Hematopoietic multipotent progenitor cell treated with erythropoietin and hydrocortisone succinate and interleukin-3 and kit ligand, for 8 days (in vitro differentiated cells): ENCODE measurements at regions not wholly inside any gene's neighbourhood (a gene's known extent, or its start where the extent isn't known, plus 50 kb on each side); places are given as distances from the start of the nearest gene placed in this dataset.

Source experiments
- DNase-seq: peaks from one replicate; pipeline ENCODE4 v3.0.0-alpha.2; 2015

DNA sequence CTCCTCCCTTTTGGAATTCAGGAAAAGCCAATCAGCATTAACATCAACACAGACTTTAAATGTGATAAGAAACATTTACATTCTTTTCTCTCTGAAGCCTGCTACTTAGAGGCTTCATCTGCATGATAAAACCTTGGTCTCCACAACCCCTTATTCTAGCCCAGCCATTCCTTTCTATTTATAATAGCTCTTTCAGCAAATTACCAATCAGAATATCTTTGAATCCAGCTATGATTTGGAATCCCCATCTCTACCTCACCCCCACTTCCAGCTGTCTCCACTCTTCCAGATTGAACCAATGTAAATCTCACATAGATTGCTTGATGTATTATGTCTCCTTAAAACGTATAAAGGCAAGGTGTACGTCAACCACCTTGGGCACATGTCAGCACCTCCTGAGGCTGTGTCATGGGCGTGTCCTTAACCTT, 139.7 kb downstream of the TUSC7 start:
- no peak for DNase-seq

DNA sequence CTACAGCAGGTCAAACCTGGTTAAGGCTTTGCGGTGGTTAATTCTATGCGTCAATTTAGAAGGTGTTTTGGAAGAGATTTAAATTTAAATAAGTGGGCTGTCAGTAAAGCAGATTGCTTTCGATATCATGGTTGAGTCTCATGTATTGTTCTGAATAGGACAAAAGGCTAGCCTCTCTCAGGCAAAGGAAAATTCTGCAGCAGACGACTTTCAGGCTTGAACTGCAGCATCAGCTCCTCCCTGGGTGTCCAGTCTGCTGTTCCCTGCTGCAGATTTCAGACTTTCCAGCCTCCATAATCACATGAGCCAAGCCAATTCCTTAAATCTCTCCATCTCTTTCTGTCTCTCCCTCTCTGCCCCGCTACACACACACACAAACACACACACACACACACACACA, 143.2 kb downstream of the TUSC7 start:
- DNase-seq = no peak

DNA sequence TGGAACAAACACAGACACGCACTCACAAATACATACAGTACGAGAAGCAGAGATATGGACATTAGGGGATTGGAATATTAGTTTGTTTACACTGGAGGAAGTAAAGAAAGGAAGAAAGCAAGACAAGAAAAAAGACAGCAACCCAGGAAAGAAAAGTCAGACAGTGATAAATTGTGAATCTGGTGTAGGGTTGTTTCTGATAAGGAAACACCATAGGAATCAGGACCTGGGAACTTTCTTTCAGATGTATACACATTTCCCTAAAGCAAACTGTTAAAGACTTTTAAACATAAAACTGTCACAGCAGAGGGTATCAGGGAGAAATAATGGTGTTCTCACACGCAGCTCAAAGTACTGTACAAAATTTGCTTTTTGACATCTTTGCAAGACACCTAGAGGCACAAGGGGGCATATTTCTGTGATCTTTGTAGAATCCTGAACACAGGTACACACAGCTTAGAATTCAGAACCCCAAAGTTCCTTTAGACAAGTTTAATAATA, 153.7 kb downstream of the TUSC7 start:
- no peak for DNase-seq

DNA sequence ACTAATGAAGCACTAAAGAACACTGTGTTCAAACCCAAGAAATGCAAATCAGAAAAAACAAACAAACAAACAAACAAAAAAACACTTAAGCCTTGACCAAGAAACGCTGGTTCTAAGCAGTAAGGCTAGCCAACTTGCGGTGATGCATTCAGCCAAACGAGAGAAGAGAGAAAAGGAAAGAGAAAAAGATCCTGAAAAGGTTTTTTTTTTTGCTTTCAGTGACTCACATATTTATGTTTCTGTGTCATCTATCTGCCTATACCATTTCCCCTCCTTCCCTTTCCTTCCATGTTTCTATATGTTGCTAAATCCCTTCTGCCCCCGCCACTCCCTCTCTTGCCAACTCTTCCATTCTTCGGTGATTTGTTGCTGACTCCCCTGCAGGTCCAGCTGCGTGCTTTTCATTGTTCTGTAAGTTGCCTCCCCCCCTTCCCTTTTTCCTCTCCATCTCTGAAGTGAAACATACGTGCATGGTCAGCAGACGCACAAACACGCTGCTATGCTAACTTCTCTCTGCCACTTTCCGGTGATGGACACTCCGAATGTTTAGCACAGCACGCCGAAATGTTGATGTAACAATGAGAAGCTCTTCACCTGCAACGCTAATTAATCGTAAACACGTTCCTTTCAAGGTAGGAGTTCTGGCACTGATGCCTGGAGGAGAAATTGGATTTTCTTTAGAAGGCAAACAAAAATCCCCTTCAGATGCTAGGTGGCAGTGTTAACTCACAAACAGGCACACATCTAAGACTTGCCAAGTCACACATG, 154.4 kb downstream of the TUSC7 start:
- DNase-seq = no peak

DNA sequence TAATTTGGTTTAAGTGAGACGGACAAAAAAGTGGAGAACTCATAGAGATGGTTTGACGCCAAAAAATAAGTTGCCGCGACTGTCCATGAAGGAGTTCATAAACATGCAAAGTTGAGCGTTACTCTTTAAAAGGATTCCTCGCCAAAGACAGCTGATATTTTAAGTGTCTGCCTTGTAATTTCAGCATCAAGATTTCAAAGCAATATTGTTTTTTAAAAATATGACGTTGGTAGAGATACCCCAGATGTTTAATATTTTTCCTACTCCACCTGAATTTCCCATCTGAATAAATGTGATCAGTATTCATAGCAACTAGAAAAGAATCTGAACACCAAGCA, 155.0 kb downstream of the TUSC7 start:
- DNase-seq = no peak

DNA sequence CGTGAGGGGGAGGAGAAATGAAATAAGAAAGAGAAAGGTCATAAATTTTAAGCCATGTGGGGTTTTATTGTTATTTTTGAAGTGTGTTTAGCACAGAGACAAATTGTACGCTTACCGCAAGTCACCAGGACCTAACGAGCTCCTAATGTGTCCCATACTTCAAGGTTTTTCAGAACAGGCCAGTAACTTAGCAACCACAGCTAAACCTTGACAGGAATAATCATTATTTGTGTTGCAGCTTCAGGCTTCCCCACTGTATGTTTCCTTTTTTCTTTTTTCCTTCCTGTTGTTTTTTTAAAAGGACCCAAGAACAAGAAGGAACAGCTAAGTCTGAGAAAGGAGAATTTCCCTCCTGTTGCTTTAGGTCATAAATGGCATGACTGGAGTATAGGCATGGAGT, 160.8 kb downstream of the TUSC7 start:
- no peak for DNase-seq

DNA sequence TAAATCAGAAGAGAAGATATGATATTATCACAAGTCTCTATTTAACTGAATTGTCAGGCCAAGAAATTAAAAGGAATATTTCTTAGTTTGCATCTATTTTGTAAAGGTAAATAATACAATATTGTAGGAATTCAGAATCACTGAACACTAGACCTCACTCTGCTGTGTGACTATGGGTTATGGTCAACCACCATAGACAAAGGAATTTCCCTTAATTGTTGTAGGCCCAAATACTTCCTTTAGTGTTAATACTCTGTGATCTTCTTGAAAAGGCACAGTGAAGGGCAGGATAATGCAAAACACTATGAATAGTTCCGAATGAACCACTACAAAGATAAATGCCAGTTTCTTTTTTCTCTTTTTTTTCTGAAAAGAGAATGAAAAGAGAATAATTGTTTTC, 162.3 kb downstream of the TUSC7 start:
- DNase-seq = no peak

DNA sequence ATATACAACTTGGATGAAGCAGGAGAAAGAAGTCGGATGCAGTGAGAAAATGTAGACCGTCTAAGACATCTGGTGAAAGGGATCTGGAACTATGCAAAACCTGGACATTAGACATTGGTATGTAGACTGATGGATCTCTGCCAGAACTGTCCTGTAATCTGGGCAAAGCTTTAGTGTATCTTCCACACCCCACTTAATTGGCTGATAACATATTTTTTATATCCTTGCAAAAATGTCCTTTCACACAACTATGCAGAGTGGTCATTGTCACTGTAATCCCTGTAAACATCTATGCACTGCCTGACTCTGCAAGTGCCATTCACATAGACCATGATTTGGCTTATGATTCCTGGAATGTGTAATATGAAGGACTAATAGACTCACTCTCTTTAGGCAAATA, 163.1 kb downstream of the TUSC7 start:
- no peak for DNase-seq

DNA sequence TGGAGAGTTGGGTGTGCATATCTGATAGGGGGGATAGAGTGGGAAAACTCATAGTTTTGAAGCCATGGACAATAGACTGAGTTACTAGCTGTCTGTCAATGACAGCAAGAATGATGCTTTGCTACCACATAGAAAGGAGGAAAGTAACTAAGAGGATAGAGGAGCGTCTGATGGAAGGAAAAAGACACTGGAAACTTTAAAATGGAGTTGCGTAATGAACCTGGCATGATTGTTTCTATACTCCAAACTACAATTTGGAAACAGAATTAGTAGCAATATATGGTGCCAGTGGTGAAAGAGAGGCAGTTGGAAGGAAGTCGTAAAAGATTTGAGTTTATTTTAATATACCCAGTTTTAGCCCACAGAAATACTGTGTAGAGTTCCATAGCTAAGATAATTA, 163.6 kb downstream of the TUSC7 start:
- DNase-seq = no peak

DNA sequence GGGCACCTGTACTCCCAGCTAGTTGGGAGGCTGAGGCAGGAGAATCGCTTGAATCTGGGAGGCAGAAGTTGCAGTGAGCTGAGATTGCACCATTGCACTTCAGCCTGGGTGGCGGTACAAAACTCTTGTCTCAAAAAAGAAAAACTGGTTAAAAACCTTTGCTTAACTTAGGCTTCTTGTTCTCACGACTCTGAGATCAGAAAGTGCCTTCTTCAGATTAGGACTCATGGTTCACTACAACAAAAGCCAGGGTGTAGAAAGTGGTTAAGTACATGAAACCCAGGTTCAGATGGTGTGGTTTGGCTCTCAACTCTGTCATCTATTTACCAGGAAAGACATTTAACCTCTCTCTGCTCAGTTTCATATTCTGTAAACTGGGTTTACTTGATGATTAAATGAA, 168.4 kb downstream of the TUSC7 start:
- DNase-seq = no peak

DNA sequence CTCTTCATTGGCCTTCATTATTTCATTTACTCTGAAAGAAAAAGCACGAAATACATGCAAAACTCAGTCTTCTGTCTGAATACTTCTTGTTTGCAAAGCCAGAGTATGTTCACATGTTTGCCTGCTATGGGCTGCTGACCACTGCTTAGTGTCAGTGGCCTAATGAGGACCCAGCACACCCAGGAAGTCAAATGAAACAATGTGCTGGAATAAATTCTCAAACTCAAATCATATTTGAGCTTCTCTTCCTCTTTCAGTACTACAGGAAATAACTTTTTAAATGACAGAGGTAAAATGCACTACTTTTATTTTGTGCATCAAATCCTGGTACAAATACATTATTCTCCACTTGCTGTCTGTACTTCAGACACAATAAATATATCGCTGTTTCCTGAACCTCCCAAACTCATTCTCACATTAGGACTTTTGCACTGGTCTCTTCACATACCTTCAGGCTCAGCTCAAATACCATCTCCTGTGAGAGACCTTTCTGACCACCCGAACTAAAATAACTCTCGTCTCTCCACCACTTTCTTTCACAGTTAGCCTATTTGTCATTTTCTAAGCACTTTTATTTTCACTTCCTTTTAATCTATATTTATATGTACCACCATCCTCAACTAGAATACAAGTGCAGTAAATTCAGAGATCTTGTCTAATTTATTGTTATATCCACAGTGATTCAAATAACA, 176.8 kb downstream of the TUSC7 start:
- DNase-seq = no peak

DNA sequence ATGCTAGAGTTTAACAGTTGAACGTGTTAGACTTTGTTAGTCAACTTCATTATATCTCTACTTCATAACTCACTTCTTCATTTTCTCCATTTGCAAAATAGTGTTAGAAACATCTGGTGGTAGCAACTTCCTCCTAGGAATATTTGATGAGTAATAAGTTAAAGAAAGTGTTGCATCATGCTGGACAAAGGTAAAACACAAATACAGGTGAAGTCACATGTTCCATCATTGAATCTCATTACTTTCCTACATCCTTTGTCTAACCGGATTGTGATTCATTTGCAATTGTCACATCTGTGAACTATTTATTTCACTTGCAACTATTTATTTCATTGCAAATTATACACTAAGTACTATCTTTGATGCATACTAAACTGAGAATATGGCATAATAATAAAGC, 186.5 kb downstream of the TUSC7 start:
- no peak for DNase-seq

DNA sequence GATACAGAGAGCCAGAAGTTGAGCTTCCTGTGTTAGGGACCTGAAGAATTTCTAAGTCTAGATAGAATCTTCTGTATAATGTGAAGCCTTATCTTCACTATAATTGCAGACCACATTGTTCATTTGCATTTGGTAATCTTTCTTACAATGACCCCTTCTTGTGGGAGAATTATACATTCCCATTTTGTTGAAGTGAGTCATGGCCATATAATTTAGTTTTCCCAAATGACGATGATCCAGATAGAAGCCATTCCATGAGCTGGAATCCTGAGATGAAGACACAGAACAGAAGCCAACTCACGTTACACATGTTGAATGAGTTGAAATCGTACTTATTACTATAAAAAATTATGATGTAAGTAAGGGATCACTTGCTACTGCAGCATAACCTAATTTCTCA, 187.8 kb downstream of the TUSC7 start:
- DNase-seq = no peak

DNA sequence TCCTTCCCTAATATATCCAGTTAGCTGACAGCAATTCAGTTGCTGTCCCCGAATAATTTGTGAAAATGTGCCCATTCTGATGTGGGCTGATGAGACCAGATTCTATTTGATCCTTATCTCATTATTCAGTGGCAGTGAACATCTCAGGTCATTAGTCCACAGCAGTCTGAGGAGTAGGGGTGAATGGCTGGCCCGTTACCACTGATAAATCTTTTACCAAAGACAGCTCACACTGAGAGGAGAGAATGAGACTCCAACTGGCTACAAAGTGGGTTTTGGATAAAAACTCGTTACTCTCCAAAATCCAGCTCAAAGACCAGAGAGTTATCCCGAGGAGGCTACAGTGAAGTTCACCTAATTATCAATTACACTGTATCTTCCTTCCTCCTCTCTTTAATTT, 189.7 kb downstream of the TUSC7 start:
- DNase-seq = no peak

DNA sequence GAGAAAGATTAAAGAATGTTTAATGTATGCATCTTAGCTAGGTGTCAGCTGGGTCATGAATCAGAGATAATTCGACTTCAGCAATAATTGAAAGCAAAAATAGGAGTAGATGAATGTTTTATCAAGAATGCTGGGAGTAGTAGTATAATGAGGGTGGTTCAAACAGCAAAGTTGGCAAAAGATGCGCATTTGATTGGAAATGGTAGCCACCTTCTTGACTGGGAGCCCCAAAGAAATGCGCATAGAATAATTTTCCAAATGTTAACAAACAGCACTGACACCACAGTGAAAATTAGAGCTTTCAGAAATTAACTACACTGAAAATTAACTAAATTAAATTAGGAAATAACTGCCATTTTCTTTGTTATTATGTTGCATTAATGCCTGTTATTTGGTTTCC, 195.8 kb downstream of the TUSC7 start:
- no peak for DNase-seq

DNA sequence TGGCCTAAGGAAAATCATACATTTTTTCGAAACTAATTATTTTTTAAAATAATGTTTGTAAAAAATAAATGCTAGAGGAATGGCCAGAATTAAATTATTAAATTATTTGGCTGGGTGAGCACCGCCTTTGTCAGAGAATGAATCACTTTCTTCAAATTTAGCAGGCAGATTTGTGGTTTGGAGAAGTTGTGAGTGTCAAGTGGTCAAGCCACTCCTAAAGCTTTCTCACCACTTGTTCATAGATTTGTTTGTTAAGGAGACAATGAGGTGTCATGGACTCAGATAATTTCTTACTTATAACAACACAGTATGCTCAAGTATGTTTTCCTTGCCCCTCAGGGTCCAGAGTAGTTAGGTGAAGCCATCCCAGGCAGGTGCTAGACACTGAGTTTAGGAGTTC, 196.2 kb downstream of the TUSC7 start:
- no peak for DNase-seq

DNA sequence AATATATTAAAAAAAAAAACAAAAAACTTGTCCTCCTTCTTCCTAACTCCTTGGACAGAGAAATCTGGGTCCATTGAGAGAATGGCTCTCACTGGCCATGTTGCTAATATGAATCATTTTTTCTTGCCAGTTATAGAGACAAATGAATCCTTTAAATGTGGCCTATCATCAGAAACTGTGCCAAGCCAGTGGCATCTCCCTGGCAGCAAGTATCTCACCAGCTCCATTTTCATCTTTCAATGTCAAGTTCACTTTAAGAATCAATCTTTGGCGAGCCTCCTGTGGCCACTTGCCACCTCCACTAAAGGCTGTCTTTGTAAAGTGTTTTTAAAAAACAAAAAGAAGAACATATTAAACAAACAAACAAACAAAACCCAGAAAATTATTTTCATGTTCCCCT, 202.5 kb downstream of the TUSC7 start:
- no peak for DNase-seq

DNA sequence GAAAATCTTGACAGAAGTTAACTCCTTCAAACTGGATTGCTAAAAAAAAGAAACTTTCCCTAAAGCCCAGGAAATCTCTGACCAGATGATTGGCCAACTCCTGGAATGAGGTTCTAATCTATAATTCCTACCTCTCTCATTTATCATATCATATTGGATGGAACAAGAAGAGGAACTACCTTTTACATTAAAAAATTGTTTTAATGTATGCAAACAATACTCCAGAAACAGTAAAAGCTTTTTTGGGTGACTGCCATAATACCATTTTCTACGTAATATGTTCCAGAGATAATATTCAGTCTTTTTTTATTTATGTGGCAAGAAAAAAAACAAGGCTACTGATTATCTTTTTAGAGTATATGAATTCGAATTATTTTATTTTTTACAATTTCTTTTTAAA, 204.4 kb downstream of the TUSC7 start:
- no peak for DNase-seq

DNA sequence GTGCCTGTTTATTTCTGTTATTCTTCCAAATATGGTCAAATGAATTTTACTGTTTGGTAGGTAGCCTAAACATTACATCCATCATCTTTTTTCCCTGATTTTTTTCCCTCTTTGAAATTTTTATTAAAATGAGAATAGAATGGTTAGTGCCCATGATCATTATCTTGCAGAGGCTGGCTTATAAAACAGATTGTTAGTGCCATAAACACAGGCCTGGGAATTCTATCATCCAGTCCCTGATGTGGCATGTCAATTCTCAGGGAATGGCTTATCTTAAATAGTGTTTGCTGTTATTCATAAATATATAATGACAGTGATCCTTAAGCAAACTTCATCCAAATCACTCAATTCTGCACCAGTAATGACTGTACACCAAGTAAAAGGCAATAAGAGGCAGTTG, 207.3 kb downstream of the TUSC7 start:
- DNase-seq = no peak

DNA sequence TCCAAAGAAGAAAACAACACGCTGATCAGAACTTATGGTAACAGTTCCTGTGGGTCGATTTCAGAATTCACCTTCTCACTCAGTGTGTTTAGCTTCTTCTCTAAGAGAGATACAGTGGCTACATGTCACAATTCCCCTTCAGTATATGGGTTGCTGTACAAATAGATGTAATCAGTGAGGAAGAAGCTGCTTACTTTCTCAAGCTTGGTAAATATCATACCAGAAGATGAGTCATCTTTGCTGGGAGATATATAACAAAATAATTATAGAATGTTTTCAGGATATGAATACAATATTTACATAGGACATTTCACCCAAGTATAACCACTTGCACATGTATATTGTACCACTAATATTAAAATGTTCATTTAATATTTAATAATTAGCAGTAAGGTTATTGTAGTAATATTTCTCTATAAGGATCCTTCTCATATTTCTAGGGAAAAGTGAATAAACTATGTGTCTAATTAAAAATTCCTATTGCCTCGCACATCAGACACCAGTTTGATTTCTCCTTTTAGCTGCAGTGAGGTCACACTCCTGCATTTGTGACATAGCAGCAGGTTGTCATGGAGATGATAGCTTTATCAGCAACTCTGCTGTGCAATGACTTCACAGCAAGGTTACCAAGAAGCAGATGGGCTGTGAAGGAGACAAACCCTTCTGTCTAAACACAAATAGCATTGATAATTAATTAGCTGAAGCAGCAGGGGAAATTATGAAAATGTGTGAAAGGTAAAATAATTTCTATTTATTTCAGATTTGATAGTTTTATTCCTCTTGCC, 211.4 kb downstream of the TUSC7 start:
- DNase-seq = no peak

DNA sequence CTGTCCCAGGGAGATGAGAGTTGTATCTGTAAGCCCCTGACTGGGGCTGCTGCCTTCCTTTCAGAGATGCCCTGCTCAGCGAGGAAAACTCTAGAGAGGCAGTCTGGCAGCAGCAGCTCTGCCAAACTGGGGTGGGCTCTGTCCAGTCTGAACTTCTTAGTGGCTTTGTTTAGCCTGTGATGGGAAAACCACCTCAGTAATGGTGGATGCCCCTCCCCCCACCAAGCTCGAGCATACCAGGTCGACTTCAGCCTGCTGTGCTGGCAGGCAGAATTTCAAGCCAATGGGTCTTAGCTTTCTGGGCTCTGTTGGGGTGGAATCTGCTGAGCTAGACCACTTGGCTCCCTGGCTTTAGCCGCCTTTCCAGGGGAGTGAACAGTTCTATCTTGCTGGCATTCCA, 218.3 kb downstream of the TUSC7 start:
- no peak for DNase-seq

DNA sequence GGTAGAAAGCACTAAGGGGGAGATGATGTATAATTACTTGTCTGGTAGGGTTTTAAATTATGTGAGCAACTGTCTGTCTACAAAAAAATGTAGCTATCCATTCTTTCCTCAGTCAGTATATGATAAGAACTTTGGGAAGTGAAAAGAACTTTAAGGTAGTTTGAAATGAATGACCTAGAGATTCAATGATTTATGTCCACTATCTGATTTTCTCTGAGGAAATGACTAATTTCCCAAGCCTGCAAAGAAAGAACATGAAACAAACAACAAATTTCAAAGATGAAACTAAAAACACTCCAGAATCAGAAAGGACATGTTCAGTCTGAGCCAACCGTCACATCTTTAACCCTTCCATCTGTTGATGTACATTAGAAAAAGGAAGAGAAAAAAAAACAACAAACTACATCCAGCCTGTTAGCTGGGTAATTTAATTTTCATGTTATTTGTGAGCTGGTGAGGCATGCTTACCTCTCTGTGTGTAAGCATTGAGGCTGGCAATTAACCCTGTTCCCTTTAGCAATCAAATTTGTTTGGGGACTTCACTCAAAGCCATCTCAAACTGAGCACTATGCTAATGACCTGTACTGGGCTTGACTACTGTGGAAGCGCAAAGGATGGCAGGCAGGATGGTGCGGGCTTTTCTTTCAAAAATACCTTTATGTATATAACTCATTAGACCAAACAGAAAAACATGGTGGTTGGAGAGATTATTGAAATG, 220.1 kb downstream of the TUSC7 start:
- no peak for DNase-seq

DNA sequence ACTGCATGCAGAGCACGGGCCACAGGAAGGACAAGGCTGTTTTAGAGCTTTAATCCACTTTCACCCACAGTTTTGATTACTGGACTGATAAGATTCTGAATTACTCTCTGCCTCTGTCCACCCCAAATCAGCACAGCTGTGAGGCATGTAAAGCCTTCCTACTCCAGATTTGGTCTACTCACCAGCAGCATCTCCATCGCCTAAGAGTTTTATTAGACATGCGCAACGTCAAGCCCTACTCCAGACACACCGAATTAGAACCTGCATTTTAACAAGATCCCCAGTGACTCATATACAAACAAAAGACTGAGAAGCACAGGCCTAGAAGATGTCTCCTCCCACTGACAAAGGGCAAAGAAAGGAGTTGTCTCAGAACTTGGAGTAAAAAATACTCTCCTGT, 221.2 kb downstream of the TUSC7 start:
- DNase-seq = no peak
